GM18909 (cell line): ENCODE measurements at regions not wholly inside any gene's neighbourhood (a gene's known extent, or its start where the extent isn't known, plus 50 kb on each side); places are given as distances from the start of the nearest gene placed in this dataset.

ENCODE experiments used
- ATAC-seq: cut with Tn5 transposase; IDR thresholded peaks from one replicate; pipeline ENCODE4 v1.9.1; 2021; ENCODE audit warnings: mild to moderate bottlenecking; ENCODE audit not compliant: unreplicated experiment, poor library complexity

- no peak for ATAC-seq
Observed at GRCh38 chr16:82260212-82260795, 90.3 kb upstream of the MPHOSPH6 start.

- ATAC-seq = no peak
Observed at GRCh38 chr16:82259731-82260130, 89.7 kb upstream of the MPHOSPH6 start.

DNA sequence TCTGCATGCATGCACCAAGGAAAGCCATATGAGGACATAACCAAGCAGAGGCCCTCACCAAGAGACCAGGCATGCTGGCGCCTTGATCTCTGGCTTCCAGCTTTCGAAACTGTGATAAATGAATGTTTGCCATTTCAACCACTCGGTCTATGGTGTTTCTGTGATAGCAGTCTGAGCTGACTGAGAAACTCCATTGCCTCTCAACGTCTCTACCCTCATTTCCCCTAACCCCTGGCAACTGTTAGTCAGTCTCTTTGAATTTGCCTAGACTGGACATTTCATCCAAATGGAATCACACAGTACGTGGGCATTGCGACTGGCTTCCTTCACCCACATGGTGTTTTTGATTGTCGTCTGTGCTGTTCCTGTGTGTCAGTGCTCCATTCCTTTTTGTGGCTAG, 88.0 kb upstream of the MPHOSPH6 start:
- no peak for ATAC-seq

DNA sequence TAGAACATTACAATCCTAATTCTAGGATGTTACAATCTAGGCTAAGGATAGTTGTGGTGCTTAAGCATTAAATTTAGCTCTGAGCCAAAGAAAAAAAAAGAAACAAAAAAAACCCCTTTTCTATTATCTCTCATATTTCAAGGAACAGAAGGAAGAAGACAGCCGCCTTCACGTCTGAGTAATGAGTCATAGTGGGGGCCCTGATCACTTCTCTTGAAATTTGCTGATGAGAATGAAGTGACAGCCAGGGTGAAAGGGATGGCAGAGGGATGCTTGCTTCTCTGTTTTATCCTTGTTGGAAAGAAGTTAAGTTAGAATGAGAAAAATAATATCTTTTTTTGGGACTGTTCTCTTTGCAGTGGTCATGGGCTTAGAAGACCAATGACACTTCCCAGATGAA, 82.6 kb upstream of the MPHOSPH6 start:
- ATAC-seq = no peak

DNA sequence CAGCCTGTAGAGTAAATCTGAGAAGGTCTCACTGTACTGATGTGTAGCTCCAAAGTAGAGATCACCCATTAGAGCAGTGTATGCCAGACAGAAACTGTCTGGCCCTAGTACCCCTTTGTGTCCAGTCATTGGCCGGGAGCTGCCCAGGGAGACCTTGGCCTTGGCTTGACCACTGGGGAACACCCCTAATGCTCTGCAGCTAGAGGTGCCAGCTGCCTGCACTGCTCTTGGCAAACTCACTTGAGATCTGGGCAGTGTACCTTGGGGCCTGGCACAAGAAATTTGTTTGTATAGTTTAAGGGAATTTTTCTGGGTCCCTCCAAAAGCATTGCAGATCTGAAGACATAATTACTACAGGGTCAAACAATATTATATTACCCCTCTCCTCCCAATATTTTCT, 78.7 kb upstream of the MPHOSPH6 start:
- ATAC-seq = no peak

DNA sequence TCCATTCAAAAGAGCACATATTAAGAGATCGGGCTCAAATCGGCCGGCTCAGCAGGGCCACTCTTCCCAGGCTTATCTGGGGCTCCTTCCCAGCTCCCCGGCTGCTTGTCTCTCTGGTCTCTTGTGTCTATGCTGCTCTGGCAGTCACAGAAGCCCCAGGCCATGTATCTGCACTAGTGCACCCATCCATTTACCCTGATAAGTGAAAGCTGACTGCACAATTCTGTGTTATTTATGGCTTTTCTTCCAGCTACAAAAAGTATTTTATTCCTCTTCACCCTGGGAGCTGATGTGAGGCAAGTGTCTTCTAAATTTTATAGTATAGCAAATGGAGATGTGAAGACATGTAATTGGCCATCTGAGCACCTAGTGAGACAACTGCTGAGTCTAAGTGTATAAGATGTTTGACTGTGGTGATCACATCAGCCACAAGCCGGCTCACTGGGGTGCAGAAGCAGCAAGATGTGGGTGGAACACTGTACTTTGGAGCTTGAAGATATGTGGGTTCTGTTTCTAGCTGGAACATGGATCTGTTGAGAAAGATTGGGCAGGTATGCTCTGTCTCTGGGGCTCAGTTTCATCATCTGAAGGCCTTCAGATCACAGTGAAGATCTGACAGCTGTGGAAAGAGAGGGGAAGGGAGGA, 78.1 kb upstream of the MPHOSPH6 start:
- ATAC-seq = no peak

GRCh38 chr16:82242201-82242600, 72.2 kb upstream of the MPHOSPH6 start:
- no peak for ATAC-seq

DNA sequence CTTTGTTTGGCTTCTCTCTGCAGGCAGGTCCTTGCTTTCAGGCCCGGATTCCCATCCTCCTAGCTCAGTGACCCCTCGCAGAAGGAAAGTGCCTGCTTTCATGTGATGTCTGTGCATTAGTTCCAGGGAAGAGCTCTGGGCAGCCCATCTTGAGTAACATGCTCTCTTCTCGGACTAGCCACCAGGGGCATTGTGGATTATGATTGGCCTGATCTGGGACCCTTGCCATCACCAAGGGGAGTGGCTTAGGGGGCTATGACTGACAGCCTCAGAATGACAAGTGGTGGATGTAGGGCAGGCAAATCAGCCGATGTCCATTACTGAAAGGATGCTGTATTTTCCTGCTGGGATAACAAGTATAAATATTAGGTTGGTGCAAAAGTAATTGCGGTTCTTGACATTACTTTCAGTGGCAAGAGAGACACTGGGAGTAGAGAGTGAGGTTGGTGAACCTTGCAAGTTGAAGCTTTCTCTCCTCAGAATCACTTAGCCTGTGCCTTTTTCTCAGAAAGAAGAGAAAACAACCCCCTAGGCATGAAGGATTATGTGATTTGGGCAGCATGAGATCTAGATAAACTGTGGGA, 71.5 kb upstream of the MPHOSPH6 start:
- no peak for ATAC-seq

DNA sequence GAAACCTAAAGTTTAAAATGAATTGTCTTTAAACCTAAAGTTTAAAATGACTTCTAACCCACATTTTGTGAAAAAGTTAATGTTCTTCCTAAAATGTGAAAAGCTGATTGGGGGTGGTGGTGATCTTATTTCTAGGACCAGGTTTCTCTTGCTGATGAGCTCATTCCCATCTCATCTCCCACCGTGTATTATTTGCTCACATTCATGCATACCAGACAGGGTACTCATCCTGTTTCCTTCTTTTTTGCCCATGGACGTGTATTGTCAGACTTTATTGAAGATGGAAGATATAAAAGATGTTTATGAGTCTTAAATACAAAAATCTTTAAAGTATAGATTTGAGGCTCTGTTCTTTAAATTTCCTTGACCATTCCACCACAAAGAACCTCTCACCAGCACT, 70.1 kb upstream of the MPHOSPH6 start:
- ATAC-seq = no peak

DNA sequence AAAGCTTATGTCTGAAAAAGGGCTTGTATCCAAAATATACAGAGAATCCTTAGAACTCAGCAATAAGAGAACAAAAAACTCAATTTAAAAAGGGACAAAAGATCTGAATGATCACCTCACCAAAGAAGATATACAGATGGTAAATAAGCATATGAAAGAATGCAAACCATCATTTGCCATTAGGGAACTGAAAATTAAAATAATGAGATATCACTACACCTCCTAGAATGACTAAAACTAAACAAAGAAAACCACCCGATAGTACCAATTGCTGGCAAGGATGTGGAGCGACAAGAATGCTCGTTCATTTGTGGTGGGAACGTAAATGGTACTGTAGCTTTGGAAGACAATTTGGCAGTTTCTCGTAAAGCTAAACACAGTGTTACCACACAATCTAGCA, 66.9 kb upstream of the MPHOSPH6 start:
- ATAC-seq = no peak

- no peak for ATAC-seq
Observed at GRCh38 chr16:82236415-82236814, 66.4 kb upstream of the MPHOSPH6 start.

- ATAC-seq = no peak
Observed at GRCh38 chr16:82232806-82233205, 62.8 kb upstream of the MPHOSPH6 start.

DNA sequence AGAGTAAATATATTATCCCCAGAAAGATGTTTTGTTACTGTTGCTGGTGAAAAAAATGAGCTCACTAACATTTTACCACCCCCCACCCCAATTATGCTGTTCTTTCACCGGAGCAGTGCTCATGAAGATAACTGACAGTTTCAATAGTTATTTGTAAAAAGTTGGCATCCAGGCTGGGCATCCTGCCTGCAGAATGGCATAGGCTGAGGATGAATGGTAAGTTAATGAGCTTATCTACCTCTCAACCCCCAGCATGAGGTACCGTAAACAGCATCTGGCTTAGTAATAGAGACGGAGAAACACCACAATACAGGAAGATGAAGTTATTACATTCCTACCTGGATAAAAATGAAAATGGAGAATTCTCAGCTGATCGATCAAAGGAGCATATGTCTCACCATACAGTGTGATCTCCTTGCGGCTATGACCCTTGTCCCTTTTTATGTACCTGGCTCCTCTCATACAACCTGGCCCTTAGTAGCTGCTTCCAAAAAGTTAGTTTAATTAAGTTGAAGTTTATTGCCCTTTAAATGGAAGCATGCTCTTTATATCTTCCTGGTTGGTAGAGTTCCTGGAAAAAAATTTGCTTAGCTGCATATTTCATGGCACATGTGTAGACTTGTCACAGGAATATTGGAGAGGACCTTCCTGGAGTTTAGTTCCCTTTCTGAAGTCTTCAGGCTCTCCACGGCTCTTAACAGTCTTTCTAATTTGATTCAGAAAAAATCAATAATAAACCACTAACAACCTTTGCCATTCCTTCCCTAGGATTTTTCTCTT, 61.2 kb upstream of the MPHOSPH6 start:
- no peak for ATAC-seq

DNA sequence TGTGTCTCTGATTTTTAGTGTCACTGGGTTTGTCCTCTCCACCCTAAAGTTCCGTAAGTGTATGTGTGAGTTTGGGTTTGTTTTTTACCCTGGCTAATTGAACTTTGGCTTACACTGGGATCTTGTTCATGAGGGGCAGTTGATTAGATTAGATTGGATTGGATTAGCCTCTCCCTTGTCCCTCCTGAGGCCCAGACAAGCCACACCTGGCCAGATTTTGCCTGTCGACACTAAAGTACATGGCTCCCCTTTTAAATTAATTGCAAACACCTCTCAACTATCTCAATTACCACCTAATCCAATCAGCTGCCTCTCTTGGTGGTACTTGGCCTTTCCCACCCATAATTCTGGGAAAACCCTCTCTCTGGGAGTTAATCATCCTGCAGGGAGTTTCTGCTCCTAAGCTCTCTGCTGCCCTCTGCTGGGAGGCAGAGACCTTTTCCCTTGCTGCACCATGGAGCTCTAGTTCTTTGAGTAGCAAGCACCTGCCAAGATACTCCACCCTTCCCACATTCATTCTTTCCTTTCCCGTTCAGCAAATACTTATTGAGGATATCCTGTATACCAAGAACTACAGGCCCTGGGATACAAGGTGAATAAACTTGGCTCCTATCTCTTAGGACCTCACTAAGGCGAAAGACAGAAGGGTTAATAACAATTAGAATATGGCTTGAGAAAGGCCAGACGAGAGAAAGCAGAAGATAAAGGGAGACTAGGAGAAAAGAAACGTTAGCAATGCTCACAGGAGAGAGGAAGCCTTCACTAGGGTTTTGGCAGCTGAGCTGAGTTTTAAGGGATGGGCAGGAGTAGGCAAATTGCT, 60.0 kb upstream of the MPHOSPH6 start:
- no peak for ATAC-seq

DNA sequence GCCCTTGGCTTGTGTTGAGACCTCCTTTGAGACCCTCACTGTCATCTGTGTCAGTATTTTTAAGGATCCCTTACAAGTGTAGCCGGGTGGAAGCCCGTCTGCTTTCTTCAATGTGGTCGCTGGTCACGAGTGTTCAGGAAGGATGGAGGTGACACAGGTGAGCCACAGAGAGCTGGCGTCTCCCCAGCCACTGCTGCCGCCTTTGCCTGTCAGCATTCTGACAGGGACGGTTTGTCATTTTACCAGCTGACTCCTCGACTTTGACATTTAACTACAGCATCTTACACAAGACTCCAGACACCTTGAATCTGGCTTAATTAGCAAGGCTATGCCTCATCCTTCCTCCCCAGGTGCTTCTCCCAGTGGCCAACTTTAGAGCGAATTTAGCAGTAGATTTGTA, 56.3 kb upstream of the MPHOSPH6 start:
- ATAC-seq = no peak

- ATAC-seq = no peak
Observed at GRCh38 chr16:82224821-82225220, 54.8 kb upstream of the MPHOSPH6 start.

DNA sequence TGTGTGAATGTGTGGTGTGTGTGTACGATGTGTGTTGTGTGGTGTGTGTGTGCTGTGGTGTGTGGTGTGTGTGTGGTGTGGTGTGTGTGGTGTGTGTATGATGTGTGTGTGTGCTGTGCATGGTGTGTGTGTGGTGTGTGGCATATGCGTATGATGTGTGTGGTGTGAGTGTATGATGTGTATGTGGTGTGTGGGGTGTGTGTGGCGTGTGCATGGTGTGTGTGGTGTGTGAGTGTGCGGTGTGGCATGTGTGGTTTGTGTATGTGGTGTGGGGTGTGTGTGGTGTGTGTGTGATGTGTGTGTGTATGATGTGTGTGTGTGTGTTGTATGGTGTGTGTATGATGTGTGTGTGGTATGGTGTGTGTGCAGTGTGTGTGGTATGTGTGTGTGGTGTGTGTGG, 50.5 kb upstream of the MPHOSPH6 start:
- no peak for ATAC-seq
